GM21528 (cell line): ENCODE measurements at regions not wholly inside any gene's neighbourhood (a gene's known extent, or its start where the extent isn't known, plus 50 kb on each side); places are given as distances from the start of the nearest gene placed in this dataset.

Experiments
- ATAC-seq: cut with Tn5 transposase; IDR thresholded peaks from one replicate; pipeline ENCODE4 v1.9.1; 2021; ENCODE audit warnings: mild to moderate bottlenecking, moderate library complexity; ENCODE audit not compliant: unreplicated experiment, low FRiP score

- no peak for ATAC-seq
These were observed 61.0 kb upstream of the TAF1B start for GRCh38 chr2:9782197-9782719.

- no peak for ATAC-seq
These were observed 53.9 kb upstream of the TAF1B start for GRCh38 chr2:9789371-9789770.

GRCh38 chr2:9790702-9791225 lies 52.5 kb upstream of the TAF1B start:
- no peak for ATAC-seq

- no peak for ATAC-seq
These were observed 51.6 kb upstream of the TAF1B start for GRCh38 chr2:9791711-9792110.

GRCh38 chr2:9793156-9793917 lies 49.9 kb upstream of the TAF1B start:
- ATAC-seq: no peak
